ENCODE measurements at regions not wholly inside any gene's neighbourhood (a gene's known extent, or its start where the extent isn't known, plus 50 kb on each side); places are given as distances from the start of the nearest gene placed in this dataset.
"Not testable (repeated sequence)": the region's sequence is repeated elsewhere in the genome, so short reads cannot be mapped to it uniquely, and the experiment has no call there.

GRCh38 chr15:38019066-38019465 is 84.6 kb downstream of the TMCO5A start:
- DNase-seq = no peak
- intact Hi-C loops (cut with micrococcal nuclease; ENCODE audit: unreplicated experiment) = no loop called here
- ChIA-PET POLR2A (no interaction called here), CTCF (no interaction called here)
- TF ChIP-seq CTCF (IDR thresholded peaks at IDR 0.05; ENCODE audit: insufficient read depth in 1 of 2, low read depth in 1 of 2, low read length in 1 of 2, severe bottlenecking in 1 of 2, unreplicated experiment in 1 of 2) = no peak
- Histone ChIP-seq H3K27me3 (replicated peaks; ENCODE audit: control insufficient read depth, insufficient read depth, low read length) (no peaks in the 10 kb centered on the region), H3K9me3 (no peaks in the 10 kb centered on the region), H3K4me3 (ENCODE audit: low read depth, low read length) (no peak overlapping the region), H3K4me1 (no peaks in the 10 kb centered on the region), H3K36me3 (ENCODE audit: control insufficient read depth, insufficient read depth, low read length) (no peaks in the 10 kb centered on the region)
- no peak overlapping the region for H3K4me3 Mint-ChIP-seq (ENCODE audit: unreplicated experiment)
- BruUV-seq (replicated peaks) = no TSS peak
- H3K4me1 Mint-ChIP-seq (ENCODE audit: low read depth, unreplicated experiment) = peaks cover 5% of the 10 kb centered on the region
- no peaks in the 10 kb centered on the region for H3K9me3 Mint-ChIP-seq (ENCODE audit: unreplicated experiment)
- no peaks in the 10 kb centered on the region for H3K36me3 Mint-ChIP-seq (ENCODE audit: insufficient read depth, unreplicated experiment)
- no peak overlapping the region for H3K27ac Mint-ChIP-seq (ENCODE audit: unreplicated experiment)
- peaks cover 3% of the 10 kb centered on the region for H3K27me3 Mint-ChIP-seq (ENCODE audit: insufficient read depth, unreplicated experiment)

GRCh38 chr15:38021259-38021658 is 86.8 kb downstream of the TMCO5A start:
- Mint-ChIP-seq H3K4me1 (ENCODE audit: low read depth, unreplicated experiment) (no peaks in the 10 kb centered on the region), H3K9me3 (ENCODE audit: unreplicated experiment) (no peaks in the 10 kb centered on the region), H3K4me3 (ENCODE audit: unreplicated experiment) (no peak overlapping the region), H3K27ac (ENCODE audit: unreplicated experiment) (no peak overlapping the region), H3K36me3 (ENCODE audit: insufficient read depth, unreplicated experiment) (no peaks in the 10 kb centered on the region), H3K27me3 (ENCODE audit: insufficient read depth, unreplicated experiment) (peaks cover 3% of the 10 kb centered on the region)
- Histone ChIP-seq H3K4me3 (ENCODE audit: low read depth, low read length) (no peak overlapping the region), H3K27me3 (replicated peaks; ENCODE audit: control insufficient read depth, insufficient read depth, low read length) (no peaks in the 10 kb centered on the region), H3K9me3 (no peaks in the 10 kb centered on the region), H3K4me1 (no peaks in the 10 kb centered on the region), H3K36me3 (ENCODE audit: control insufficient read depth, insufficient read depth, low read length) (no peaks in the 10 kb centered on the region)
- TF ChIP-seq CTCF (IDR thresholded peaks at IDR 0.05; ENCODE audit: insufficient read depth in 1 of 2, low read depth in 1 of 2, low read length in 1 of 2, severe bottlenecking in 1 of 2, unreplicated experiment in 1 of 2) = no peak
- DNase-seq = no peak
- CTCF ChIA-PET = no interaction called here
- intact Hi-C loops (cut with micrococcal nuclease; ENCODE audit: unreplicated experiment) = no loop called here
- POLR2A ChIA-PET = no interaction called here
- no TSS peak for BruUV-seq (replicated peaks)

GRCh38 chr15:38024293-38025091 is 90.1 kb downstream of the TMCO5A start:
- CTCF ChIA-PET = no interaction called here
- intact Hi-C loops (cut with micrococcal nuclease; ENCODE audit: unreplicated experiment) = no loop called here

GRCh38 chr15:38025656-38026055 is 91.2 kb downstream of the TMCO5A start:
- H3K9me3 Mint-ChIP-seq (ENCODE audit: unreplicated experiment); CTCF ChIA-PET; H3K4me1 Mint-ChIP-seq (ENCODE audit: low read depth, unreplicated experiment); POLR2A ChIA-PET; H3K27me3 Mint-ChIP-seq (ENCODE audit: insufficient read depth, unreplicated experiment); H3K36me3 Mint-ChIP-seq (ENCODE audit: insufficient read depth, unreplicated experiment); H3K4me3 Mint-ChIP-seq (ENCODE audit: unreplicated experiment); intact Hi-C loops (cut with micrococcal nuclease; ENCODE audit: unreplicated experiment); BruUV-seq (replicated peaks); DNase-seq; H3K27me3 ChIP-seq (replicated peaks; ENCODE audit: control insufficient read depth, insufficient read depth, low read length); H3K36me3 ChIP-seq (ENCODE audit: control insufficient read depth, insufficient read depth, low read length); H3K9me3 ChIP-seq; H3K4me3 ChIP-seq (ENCODE audit: low read depth, low read length); H3K4me1 ChIP-seq; H3K27ac Mint-ChIP-seq (ENCODE audit: unreplicated experiment): not testable (repeated sequence)

More at GRCh38 chr15:38024293-38025091, 90.1 kb downstream of the TMCO5A start:
- Mint-ChIP-seq H3K9me3 (ENCODE audit: unreplicated experiment) (no peaks in the 10 kb centered on the region), H3K4me3 (ENCODE audit: unreplicated experiment) (no peak overlapping the region), H3K27ac (ENCODE audit: unreplicated experiment) (no peak overlapping the region), H3K4me1 (ENCODE audit: low read depth, unreplicated experiment) (no peaks in the 10 kb centered on the region), H3K27me3 (ENCODE audit: insufficient read depth, unreplicated experiment) (no peaks in the 10 kb centered on the region), H3K36me3 (ENCODE audit: insufficient read depth, unreplicated experiment) (no peaks in the 10 kb centered on the region)
- Histone ChIP-seq H3K36me3 (ENCODE audit: control insufficient read depth, insufficient read depth, low read length) (no peaks in the 10 kb centered on the region), H3K4me3 (ENCODE audit: low read depth, low read length) (no peak overlapping the region), H3K4me1 (no peaks in the 10 kb centered on the region), H3K27me3 (replicated peaks; ENCODE audit: control insufficient read depth, insufficient read depth, low read length) (no peaks in the 10 kb centered on the region), H3K9me3 (no peaks in the 10 kb centered on the region)
- DNase-seq = no peak
- no TSS peak for BruUV-seq (replicated peaks)
- TF ChIP-seq CTCF (IDR thresholded peaks at IDR 0.05; ENCODE audit: insufficient read depth in 1 of 2, low read depth in 1 of 2, low read length in 1 of 2, severe bottlenecking in 1 of 2, unreplicated experiment in 1 of 2) = no peak
- POLR2A ChIA-PET = no interaction called here

All from Caco-2 (cell line).